ENCODE measurements at regions not wholly inside any gene's neighbourhood (a gene's known extent, or its start where the extent isn't known, plus 50 kb on each side); places are given as distances from the start of the nearest gene placed in this dataset.

DNA sequence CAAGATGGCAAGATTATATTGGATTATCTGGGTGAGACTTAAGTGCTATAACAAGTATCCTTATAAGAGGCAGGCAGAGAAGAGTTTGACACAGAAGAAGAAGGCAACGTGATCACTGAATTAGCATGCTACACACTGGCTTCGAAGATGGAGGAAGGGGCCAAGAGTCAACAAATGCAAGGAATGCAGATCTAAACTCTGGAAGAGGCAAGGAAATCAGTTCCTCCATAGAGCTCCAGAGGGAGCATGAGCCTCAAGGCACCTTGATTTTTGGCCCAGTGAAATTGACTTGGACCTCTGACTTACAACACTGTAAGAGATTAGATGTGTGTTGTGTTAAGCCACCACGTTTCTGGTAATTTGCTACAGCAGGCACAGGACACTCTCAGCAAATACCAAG lies 536.4 kb upstream of the SEL1L start:
- Histone ChIP-seq H3K27me3 (ENCODE audit: control insufficient read depth, insufficient read depth, low read length) (no peaks in the 10 kb centered on the region), H3K4me3 (ENCODE audit: low read depth, low read length) (no peak overlapping the region), H3K36me3 (ENCODE audit: control insufficient read depth, insufficient read depth, low read length) (no peaks in the 10 kb centered on the region)
- FAIRE-seq (no peak), DNase-seq (ENCODE audit: low read depth) (no peak)
- TF ChIP-seq, protein P1, sequence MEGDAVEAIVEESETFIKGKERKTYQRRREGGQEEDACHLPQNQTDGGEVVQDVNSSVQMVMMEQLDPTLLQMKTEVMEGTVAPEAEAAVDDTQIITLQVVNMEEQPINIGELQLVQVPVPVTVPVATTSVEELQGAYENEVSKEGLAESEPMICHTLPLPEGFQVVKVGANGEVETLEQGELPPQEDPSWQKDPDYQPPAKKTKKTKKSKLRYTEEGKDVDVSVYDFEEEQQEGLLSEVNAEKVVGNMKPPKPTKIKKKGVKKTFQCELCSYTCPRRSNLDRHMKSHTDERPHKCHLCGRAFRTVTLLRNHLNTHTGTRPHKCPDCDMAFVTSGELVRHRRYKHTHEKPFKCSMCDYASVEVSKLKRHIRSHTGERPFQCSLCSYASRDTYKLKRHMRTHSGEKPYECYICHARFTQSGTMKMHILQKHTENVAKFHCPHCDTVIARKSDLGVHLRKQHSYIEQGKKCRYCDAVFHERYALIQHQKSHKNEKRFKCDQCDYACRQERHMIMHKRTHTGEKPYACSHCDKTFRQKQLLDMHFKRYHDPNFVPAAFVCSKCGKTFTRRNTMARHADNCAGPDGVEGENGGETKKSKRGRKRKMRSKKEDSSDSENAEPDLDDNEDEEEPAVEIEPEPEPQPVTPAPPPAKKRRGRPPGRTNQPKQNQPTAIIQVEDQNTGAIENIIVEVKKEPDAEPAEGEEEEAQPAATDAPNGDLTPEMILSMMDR (IDR thresholded peaks at IDR 0.05; ENCODE audit: insufficient read depth, low read length, severe bottlenecking), result no peak

DNA sequence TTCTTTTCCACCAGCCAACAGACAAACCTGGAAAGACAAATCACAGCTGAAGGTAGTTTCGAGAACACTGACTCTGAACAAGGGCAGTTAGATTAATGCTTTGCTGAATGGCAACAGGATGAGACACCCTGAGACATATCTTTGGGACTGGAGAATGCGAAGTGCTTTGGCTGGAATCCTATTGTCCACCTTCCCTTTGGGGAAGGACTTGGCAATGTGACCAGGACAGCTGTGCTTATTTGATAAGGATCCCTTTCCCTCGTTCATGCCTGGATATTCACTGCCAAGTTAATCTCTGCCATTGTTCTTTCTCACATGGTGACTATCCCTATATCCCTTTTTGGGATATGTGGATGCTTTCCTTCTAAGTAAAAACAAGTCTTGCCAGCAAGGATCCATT lies 537.1 kb upstream of the SEL1L start:
- no peaks in the 10 kb centered on the region for H3K27me3 ChIP-seq (ENCODE audit: control insufficient read depth, insufficient read depth, low read length)
- FAIRE-seq, result no peak
- TF ChIP-seq, protein P1 (IDR thresholded peaks at IDR 0.05; ENCODE audit: insufficient read depth, low read length, severe bottlenecking), result no peak
- no peaks in the 10 kb centered on the region for H3K36me3 ChIP-seq (ENCODE audit: control insufficient read depth, insufficient read depth, low read length)
- DNase-seq (ENCODE audit: low read depth), result no peak
- no peak overlapping the region for H3K4me3 ChIP-seq (ENCODE audit: low read depth, low read length)

DNA sequence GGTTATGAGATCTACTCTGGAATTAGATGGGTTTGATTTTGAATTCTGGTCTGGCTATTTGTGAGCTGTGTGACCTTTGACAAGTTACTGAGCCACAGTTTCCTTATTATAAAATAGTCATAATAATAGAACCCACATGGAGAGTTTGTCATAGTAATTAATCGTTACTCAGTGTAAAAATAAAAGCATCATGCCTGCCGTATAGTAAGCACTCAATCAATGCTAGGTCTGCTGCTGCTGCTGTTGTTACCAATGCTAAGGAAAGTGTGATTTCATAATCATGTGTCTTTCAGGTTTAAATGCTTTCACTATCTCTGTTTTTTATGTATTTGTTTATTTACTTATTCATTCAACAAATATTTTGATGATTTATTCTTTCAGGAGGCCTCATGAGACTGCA lies 539.9 kb upstream of the SEL1L start:
- Histone ChIP-seq H3K4me3 (ENCODE audit: low read depth, low read length) (no peak overlapping the region), H3K36me3 (ENCODE audit: control insufficient read depth, insufficient read depth, low read length) (no peaks in the 10 kb centered on the region), H3K27me3 (ENCODE audit: control insufficient read depth, insufficient read depth, low read length) (no peaks in the 10 kb centered on the region)
- TF ChIP-seq, protein P1 (IDR thresholded peaks at IDR 0.05; ENCODE audit: insufficient read depth, low read length, severe bottlenecking), result no peak
- no peak for DNase-seq (ENCODE audit: low read depth)
- no peak for FAIRE-seq

DNA sequence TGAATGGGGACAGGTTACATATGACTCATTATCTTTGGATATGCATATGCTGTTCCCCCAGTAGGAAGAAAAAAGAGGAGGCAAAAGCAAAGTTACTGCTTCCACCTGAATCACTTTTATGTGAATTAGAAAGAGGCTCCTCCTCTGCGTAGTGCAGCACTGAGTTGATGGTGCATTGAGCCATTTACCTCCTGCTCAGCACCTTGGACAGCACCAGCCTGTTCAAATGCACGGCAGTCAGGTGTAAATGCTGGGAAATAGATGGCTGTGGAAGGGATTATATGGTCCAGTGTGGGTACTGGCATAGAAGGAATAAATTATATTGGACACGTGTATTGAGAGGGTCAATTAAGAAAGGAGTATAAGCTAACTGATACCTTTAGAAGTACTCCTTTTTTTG lies 541.9 kb upstream of the SEL1L start:
- Histone ChIP-seq H3K36me3 (ENCODE audit: control insufficient read depth, insufficient read depth, low read length) (no peaks in the 10 kb centered on the region), H3K4me3 (ENCODE audit: low read depth, low read length) (no peak overlapping the region), H3K27me3 (ENCODE audit: control insufficient read depth, insufficient read depth, low read length) (no peaks in the 10 kb centered on the region)
- DNase-seq (ENCODE audit: low read depth) (peak; percentile 13), FAIRE-seq (no peak)
- TF ChIP-seq, protein P1 (IDR thresholded peaks at IDR 0.05; ENCODE audit: insufficient read depth, low read length, severe bottlenecking), result no peak

DNA sequence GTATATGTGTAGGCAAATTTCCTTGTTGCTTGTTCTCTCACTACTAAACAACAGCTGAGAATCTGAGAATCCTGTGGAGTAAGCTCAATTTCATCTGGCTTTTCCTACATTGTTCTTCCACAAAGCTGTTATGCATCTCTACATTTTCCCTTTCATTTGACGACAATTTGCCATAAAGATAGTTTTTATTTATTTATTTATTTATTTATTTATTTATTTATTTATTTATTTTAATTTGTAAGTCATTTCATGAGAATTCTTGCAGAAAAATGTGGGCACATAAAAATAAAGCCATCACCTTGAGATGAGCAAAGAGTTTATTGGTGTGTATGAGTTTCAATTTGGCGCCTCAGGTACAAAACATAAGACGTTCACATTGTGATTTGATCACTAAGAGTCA lies 545.9 kb upstream of the SEL1L start:
- Histone ChIP-seq H3K4me3 (ENCODE audit: low read depth, low read length) (no peak overlapping the region), H3K36me3 (ENCODE audit: control insufficient read depth, insufficient read depth, low read length) (no peaks in the 10 kb centered on the region), H3K27me3 (ENCODE audit: control insufficient read depth, insufficient read depth, low read length) (no peaks in the 10 kb centered on the region)
- TF ChIP-seq, protein P1 (IDR thresholded peaks at IDR 0.05; ENCODE audit: insufficient read depth, low read length, severe bottlenecking), result no peak
- no peak for FAIRE-seq
- no peak for DNase-seq (ENCODE audit: low read depth)

DNA sequence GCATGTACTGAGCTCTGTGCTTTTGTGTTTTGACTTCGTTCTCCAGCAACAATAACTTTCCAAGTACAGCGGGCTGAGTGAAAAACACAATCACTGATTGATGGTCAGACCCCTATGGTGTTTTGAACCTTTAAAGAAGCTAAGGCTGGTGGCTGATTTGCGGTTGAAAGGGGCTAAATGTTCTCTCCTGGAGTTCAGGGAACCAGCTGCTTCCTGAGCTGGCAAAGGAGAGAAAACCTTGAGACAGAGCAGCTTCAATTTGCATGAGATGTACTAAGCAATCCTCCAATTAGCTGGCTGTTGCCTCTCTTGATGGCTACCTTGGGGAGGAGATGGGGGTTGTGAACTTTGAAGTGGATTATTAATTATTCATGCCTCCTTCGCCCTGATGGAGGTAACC lies 546.7 kb upstream of the SEL1L start:
- TF ChIP-seq, protein P1 (IDR thresholded peaks at IDR 0.05; ENCODE audit: insufficient read depth, low read length, severe bottlenecking), result no peak
- no peak overlapping the region for H3K4me3 ChIP-seq (ENCODE audit: low read depth, low read length)
- DNase-seq (ENCODE audit: low read depth) (no peak), FAIRE-seq (no peak)
- no peaks in the 10 kb centered on the region for H3K36me3 ChIP-seq (ENCODE audit: control insufficient read depth, insufficient read depth, low read length)
- H3K27me3 ChIP-seq (ENCODE audit: control insufficient read depth, insufficient read depth, low read length), result no peaks in the 10 kb centered on the region
